ENCODE measurements at regions not wholly inside any gene's neighbourhood (a gene's known extent, or its start where the extent isn't known, plus 50 kb on each side); places are given as distances from the start of the nearest gene placed in this dataset.

DNA sequence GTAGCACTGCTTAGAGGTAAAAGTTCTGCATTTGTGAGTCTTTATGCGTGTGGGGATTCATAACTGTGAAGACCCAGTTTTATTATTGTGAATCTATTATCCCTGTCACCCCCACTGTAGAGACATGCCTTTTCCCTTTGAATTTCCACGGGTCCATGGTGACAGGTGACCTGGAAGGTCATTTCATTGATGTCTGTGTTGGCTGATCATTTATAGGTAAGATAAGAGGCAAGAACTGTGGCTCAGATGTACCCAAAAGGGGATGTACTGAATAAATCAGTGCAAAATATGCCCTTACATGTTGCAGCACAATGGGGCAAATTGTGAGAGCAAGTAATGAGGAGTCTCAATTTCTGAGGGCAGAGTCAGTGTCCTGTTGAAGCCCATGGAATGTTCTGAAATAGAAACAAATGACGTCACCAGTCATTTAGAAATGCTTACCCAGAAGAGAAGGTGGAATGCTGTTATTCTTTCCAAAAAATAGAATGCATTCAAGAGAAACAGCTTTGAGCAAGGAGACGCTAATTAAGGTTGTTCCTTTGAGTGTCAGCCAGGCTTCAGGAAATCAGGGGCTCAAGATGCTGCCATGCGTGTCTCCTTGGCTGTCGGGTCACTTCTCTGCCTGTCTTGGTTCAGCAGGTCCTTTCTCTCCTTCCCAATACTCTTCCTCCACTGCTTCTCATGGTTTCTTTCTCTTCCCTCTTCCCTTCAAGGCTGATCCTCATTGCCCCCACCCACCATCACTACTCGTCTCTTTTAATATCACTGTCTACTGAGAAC, 118.7 kb upstream of the E2F8 start:
- TF ChIP-seq, protein P1, sequence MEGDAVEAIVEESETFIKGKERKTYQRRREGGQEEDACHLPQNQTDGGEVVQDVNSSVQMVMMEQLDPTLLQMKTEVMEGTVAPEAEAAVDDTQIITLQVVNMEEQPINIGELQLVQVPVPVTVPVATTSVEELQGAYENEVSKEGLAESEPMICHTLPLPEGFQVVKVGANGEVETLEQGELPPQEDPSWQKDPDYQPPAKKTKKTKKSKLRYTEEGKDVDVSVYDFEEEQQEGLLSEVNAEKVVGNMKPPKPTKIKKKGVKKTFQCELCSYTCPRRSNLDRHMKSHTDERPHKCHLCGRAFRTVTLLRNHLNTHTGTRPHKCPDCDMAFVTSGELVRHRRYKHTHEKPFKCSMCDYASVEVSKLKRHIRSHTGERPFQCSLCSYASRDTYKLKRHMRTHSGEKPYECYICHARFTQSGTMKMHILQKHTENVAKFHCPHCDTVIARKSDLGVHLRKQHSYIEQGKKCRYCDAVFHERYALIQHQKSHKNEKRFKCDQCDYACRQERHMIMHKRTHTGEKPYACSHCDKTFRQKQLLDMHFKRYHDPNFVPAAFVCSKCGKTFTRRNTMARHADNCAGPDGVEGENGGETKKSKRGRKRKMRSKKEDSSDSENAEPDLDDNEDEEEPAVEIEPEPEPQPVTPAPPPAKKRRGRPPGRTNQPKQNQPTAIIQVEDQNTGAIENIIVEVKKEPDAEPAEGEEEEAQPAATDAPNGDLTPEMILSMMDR (IDR thresholded peaks at IDR 0.05; ENCODE audit: extremely low read depth, insufficient read depth, missing control alignments), result no peak
- no peak for DNase-seq (ENCODE audit: low spot score)
- in situ Hi-C loops (cut with MboI; ENCODE audit: low pct_unique_long_range_greater_than_20kb, low sequenced_read_pairs, unreplicated experiment), result no loop called here

DNA sequence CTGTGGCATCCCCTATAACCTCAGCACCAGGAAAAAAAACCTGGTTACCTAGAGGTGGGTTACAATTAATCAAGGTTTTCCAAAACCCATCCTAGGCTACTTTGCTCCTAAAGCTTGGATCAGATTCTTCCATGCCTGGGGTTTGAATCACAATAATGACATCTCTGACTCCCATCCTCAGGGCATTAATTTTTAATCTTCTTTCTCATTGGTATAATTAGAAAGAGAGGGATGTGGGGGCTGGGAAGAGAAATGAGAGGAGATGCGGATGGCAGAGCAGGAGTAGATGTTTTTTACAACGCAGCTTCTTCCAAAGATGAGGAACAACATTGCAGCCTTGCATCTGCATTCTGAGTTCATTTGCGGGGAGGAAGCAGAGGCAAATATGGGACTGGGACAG, 117.2 kb upstream of the E2F8 start:
- DNase-seq (ENCODE audit: low spot score), result no peak
- in situ Hi-C loops (cut with MboI; ENCODE audit: low pct_unique_long_range_greater_than_20kb, low sequenced_read_pairs, unreplicated experiment), result no loop called here
- TF ChIP-seq, protein P1 (IDR thresholded peaks at IDR 0.05; ENCODE audit: extremely low read depth, insufficient read depth, missing control alignments), result no peak

DNA sequence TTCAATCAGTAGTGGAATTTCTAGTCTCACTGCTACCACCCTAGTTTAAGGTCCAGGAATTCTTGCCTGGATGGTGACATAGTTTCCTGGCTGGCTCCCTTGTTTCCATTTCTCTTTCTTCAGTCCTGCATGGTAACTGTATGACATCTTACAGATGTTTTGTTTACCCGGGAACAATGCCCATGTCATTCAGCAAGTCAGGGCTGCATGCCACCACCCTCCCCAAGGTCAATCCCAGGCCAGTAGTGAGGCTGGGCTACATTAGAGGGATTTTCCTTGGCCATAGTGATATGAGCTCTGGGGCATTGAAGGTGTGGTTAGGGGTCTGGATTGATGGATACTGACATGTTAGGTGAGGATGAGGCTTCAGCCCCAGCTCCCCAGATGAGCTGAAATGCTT, 114.9 kb upstream of the E2F8 start:
- in situ Hi-C loops (cut with MboI; ENCODE audit: low pct_unique_long_range_greater_than_20kb, low sequenced_read_pairs, unreplicated experiment), result no loop called here
- no peak for DNase-seq (ENCODE audit: low spot score)
- TF ChIP-seq, protein P1 (IDR thresholded peaks at IDR 0.05; ENCODE audit: extremely low read depth, insufficient read depth, missing control alignments), result no peak

DNA sequence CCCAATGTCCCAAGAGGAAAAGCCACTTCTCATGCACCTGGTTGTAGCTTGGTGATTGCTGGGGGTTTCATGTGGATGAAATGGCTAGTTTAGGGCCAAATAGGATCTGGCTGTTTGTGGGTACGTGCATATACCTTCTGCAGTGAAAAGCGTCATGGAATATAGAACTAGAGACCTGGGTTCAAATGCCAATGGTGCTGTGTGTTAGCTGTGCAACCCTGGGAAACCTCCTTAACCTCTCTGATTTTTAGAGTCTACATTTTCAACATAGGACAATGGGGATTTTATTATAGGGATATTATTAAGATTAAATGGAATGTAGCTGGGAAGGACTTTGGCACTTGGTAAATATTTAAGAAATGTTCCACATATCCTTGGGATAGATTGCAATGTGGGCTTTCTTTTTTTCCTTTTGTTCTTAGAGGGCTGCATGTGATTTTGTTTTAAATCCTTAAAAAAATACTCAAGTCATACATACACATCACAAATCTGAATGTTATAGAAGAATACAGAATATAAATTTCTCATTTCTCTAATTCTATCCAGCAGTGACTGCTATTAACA, 112.6 kb upstream of the E2F8 start:
- DNase-seq (ENCODE audit: low spot score), result no peak
- in situ Hi-C loops (cut with MboI; ENCODE audit: low pct_unique_long_range_greater_than_20kb, low sequenced_read_pairs, unreplicated experiment), result no loop called here
- TF ChIP-seq, protein P1 (IDR thresholded peaks at IDR 0.05; ENCODE audit: extremely low read depth, insufficient read depth, missing control alignments), result no peak

DNA sequence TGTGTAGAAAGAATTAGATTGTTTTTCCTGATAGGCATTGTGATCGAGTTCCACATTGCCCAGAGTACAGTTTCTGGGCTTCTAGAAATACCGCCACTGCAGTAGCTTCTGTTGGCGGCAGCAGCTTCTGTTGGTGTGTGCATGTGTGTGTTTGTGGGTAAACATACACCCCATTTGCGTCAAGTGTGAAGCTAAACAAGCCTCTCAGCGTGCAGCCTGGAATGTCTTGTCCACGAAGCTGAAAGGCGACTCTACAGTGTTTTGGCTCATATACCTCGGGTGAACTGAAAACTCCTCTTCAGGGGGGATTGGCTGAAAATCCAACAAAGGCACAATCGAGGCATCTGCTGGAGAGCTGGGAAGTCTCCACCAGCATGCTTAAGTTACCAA, 112.0 kb upstream of the E2F8 start:
- DNase-seq (ENCODE audit: low spot score), result no peak
- in situ Hi-C loops (cut with MboI; ENCODE audit: low pct_unique_long_range_greater_than_20kb, low sequenced_read_pairs, unreplicated experiment), result no loop called here
- TF ChIP-seq, protein P1 (IDR thresholded peaks at IDR 0.05; ENCODE audit: extremely low read depth, insufficient read depth, missing control alignments), result no peak

DNA sequence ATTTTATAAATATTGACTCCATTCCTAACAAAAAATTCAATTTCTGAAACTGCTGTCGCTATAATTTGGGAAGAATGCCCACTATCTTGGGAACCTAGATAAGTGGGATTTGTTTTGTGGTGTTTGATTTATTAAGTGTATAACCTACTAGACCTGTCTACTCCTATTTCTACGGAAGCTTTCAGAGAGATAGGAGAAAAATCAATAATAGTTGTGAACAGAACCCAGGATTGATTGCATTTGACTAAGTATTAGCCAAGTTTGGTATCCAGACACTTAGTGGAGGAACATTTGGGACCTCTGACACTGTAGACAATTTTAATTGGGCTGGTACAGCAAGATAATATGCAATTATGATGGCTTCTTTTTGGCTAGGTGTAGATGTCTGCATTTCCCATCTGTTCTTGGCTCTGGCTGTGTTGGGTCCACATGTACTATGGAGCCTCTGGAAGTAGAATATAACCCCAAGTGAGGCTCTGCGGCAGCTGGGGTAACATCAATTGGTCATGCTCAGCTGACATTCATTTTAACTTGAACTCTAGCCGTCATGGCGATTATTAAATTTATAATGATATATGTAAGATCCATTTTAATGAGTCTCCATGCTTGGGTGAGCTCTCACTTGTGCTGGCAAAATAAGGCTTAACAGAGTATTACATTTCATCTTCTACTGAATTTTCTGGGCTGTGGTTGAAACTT, 111.5 kb upstream of the E2F8 start:
- no peak for DNase-seq (ENCODE audit: low spot score)
- in situ Hi-C loops (cut with MboI; ENCODE audit: low pct_unique_long_range_greater_than_20kb, low sequenced_read_pairs, unreplicated experiment), result no loop called here
- TF ChIP-seq, protein P1 (IDR thresholded peaks at IDR 0.05; ENCODE audit: extremely low read depth, insufficient read depth, missing control alignments), result no peak
